Globus pallidus (tissue), 1 donor: ENCODE measurements at regions not wholly inside any gene's neighbourhood (a gene's known extent, or its start where the extent isn't known, plus 50 kb on each side); places are given as distances from the start of the nearest gene placed in this dataset.

Source experiments
- DNase-seq: peaks from one replicate; pipeline ENCODE4 v3.0.0-alpha.2; 2015; ENCODE audit warnings: low spot score

GRCh38 chr12:43179486-43179885, 372.5 kb downstream of the ADAMTS20 start:
- DNase-seq: no peak

- no peak for DNase-seq
Observed at GRCh38 chr12:43177276-43177675, 374.7 kb downstream of the ADAMTS20 start.

- DNase-seq: no peak
Observed at GRCh38 chr12:43169115-43169681, 382.8 kb downstream of the ADAMTS20 start.

GRCh38 chr12:43167691-43168090, 384.3 kb downstream of the ADAMTS20 start:
- no peak for DNase-seq

GRCh38 chr12:43165351-43165750, 386.7 kb downstream of the ADAMTS20 start:
- DNase-seq: no peak

- DNase-seq: no peak
Observed at GRCh38 chr12:43162138-43162537, 389.9 kb downstream of the ADAMTS20 start.

GRCh38 chr12:43159506-43159905, 392.5 kb downstream of the ADAMTS20 start:
- no peak for DNase-seq

- no peak for DNase-seq
Observed at GRCh38 chr12:43158126-43158525, 393.9 kb downstream of the ADAMTS20 start.

GRCh38 chr12:43155376-43155775, 396.6 kb downstream of the ADAMTS20 start:
- no peak for DNase-seq

- no peak for DNase-seq
Observed at GRCh38 chr12:43154498-43155045, 397.4 kb downstream of the ADAMTS20 start.

- DNase-seq: no peak
Observed at GRCh38 chr12:43151441-43151981, 400.5 kb downstream of the ADAMTS20 start.

GRCh38 chr12:43148691-43149090, 403.3 kb downstream of the ADAMTS20 start:
- DNase-seq: no peak

- no peak for DNase-seq
Observed at GRCh38 chr12:43147878-43148277, 404.1 kb downstream of the ADAMTS20 start.

- DNase-seq: no peak
Observed at GRCh38 chr12:43145481-43145880, 406.5 kb downstream of the ADAMTS20 start.

- DNase-seq: no peak
Observed at GRCh38 chr12:43143278-43143677, 408.7 kb downstream of the ADAMTS20 start.

GRCh38 chr12:43132291-43132690, 419.7 kb downstream of the ADAMTS20 start:
- no peak for DNase-seq

- no peak for DNase-seq
Observed at GRCh38 chr12:43131301-43131700, 420.7 kb downstream of the ADAMTS20 start.

- no peak for DNase-seq
Observed at GRCh38 chr12:43127886-43128549, 424.0 kb downstream of the ADAMTS20 start.

- DNase-seq: no peak
Observed at GRCh38 chr12:43126652-43127375, 425.2 kb downstream of the ADAMTS20 start.

- no peak for DNase-seq
Observed at GRCh38 chr12:43123461-43123860, 428.5 kb downstream of the ADAMTS20 start.

- no peak for DNase-seq
Observed at GRCh38 chr12:43120150-43120549, 431.9 kb downstream of the ADAMTS20 start.

GRCh38 chr12:43118881-43119280, 433.1 kb downstream of the ADAMTS20 start:
- DNase-seq: no peak

- DNase-seq: no peak
Observed at GRCh38 chr12:43118234-43118633, 433.8 kb downstream of the ADAMTS20 start.
